ENCODE measurements at regions not wholly inside any gene's neighbourhood (a gene's known extent, or its start where the extent isn't known, plus 50 kb on each side); places are given as distances from the start of the nearest gene placed in this dataset.

DNA sequence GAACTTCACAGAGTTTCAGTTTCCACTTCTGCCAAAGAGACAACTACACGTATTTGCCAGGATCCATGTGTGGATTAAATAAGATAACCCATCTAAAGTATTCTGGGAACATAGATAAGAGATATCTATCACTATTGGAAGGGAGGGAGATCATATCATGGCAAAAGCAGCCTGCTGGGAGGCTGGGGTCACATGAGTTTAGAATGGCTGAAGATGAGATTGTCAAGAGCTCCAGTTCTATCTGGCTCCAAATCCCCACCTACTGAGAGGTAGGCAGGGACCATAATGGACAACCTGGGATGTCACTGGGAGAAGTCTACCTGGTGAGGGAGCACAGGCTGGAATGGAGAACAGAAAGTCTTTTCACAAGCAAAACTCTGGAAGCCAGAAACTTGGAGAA, 192.6 kb upstream of the ST6GAL2 start:
- ATAC-seq = no peak
- no peaks in the 10 kb centered on the region for H3K27me3 Mint-ChIP-seq
- no peaks in the 10 kb centered on the region for H3K9me3 Mint-ChIP-seq

DNA sequence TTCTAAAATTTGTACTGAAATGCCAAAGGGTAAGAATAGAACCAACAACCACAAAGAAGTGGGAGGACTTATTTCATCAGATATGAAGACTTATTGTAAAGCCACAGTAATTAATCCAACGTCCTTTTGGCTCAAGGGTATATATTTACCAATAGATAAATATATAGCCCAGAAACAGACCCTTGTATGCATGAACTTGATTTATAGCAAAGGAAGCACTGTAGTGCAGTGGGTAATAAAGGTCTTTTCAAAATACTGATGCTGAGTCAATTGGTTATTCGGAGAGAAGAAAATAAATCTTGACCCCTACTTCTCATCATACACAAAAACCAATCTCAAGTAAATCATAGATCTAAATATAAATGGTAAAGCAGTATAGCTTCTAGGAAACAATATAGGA, 200.5 kb upstream of the ST6GAL2 start:
- Mint-ChIP-seq H3K27me3 (peaks cover 1% of the 10 kb centered on the region), H3K4me3 (no peak overlapping the region), H3K9me3 (peaks cover 5% of the 10 kb centered on the region), H3K27ac (no peak overlapping the region), H3K36me3 (ENCODE audit: low read depth) (no peaks in the 10 kb centered on the region), H3K4me1 (no peaks in the 10 kb centered on the region)
- no peak for DNase-seq
- no peak for ATAC-seq

More for the DNA sequence above, 192.6 kb upstream of the ST6GAL2 start:
- H3K4me3 Mint-ChIP-seq = no peak overlapping the region
- no peaks in the 10 kb centered on the region for H3K4me1 Mint-ChIP-seq
- no peak for DNase-seq
- no peak overlapping the region for H3K27ac Mint-ChIP-seq
- H3K36me3 Mint-ChIP-seq (ENCODE audit: low read depth) = no peaks in the 10 kb centered on the region

DNA sequence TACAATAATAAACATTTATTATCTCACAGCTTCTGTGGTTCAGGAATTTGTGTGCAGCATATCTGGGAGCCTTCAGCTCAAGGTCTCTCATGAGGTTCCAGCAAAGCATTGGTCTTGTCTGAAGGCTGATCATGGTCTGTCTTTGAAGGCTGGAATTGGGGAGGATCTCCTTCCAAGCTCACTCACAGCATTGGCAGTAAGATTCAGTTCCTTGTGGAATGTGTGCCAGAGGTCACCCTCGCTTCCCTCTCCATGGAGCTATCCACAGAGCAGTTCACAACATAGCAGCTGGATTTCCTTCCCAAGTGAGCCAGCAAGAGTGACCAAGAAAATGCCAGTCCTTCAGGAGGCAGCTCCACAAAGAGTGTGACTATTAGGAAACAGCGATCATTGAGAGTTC, 202.2 kb upstream of the ST6GAL2 start:
- DNase-seq = no peak
- H3K4me3 Mint-ChIP-seq = no peak overlapping the region
- no peaks in the 10 kb centered on the region for H3K36me3 Mint-ChIP-seq (ENCODE audit: low read depth)
- H3K4me1 Mint-ChIP-seq = no peaks in the 10 kb centered on the region
- no peak overlapping the region for H3K27ac Mint-ChIP-seq
- peaks cover 1% of the 10 kb centered on the region for H3K27me3 Mint-ChIP-seq
- H3K9me3 Mint-ChIP-seq = peaks cover 5% of the 10 kb centered on the region
- ATAC-seq = no peak

DNA sequence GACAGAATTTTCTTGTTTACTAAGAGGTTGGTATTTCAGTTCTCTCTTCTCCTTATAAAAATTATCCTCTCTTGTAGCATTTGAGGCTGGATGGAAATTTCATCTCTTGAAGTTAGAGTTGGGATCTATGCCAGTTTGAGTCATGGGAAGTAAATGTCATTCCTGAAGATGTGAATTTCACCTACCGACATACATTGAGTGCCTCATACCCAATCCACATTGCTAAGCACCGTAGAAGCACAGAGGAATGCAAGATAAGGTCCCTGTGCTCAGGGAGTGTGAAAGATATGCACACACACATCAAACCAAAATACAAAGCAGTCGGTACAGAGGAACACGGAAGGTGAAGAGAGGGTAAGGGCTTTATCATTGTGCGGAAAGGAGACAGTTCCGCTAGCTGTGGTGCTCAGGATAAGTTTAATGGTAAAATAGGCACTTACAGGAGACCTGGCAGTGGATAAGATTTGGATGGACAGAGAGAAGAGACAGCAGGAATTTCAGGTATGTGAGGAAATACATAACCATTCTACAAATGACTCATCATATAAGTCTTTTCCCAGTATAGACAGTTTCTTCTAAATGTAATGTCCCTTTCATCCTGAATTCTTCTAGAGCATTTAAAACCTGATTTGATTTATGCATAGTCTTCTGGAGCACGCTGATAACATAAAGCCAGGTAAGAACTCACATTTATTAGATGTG, 205.3 kb upstream of the ST6GAL2 start:
- peaks cover 5% of the 10 kb centered on the region for H3K9me3 Mint-ChIP-seq
- H3K27ac Mint-ChIP-seq = no peak overlapping the region
- H3K4me1 Mint-ChIP-seq = no peaks in the 10 kb centered on the region
- no peaks in the 10 kb centered on the region for H3K27me3 Mint-ChIP-seq
- DNase-seq (no peak), ATAC-seq (no peak)
- H3K36me3 Mint-ChIP-seq (ENCODE audit: low read depth) = no peaks in the 10 kb centered on the region
- H3K4me3 Mint-ChIP-seq = no peak overlapping the region

DNA sequence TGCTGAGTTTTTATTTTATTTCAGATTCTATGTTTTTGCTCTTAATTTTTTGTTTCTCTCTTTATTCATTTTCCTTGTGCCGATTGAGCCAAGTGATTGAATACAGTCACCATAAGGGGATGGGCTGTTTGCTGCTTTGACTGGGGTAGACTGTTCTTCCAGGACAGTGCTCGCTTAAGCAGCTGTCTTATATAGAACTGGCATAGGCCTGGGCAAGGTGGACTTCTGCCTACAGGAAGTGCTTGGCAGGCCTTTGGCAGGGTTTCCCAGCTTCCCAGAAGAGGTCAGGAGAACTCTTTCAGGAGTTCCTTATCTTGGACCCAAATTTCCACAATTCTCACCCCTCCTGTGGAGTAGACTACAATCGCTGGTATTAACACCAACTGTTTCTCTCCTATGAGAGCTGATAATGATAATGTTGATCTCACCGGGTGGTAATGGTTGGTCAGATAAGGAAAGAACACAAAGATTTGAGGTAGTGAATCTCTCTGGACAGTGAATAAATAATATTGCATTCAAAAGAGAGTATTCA, 207.5 kb upstream of the ST6GAL2 start:
- Mint-ChIP-seq H3K4me1 (no peaks in the 10 kb centered on the region), H3K27ac (no peak overlapping the region), H3K36me3 (ENCODE audit: low read depth) (no peaks in the 10 kb centered on the region), H3K27me3 (no peaks in the 10 kb centered on the region), H3K9me3 (no peaks in the 10 kb centered on the region), H3K4me3 (no peak overlapping the region)
- DNase-seq = no peak
- ATAC-seq = no peak

DNA sequence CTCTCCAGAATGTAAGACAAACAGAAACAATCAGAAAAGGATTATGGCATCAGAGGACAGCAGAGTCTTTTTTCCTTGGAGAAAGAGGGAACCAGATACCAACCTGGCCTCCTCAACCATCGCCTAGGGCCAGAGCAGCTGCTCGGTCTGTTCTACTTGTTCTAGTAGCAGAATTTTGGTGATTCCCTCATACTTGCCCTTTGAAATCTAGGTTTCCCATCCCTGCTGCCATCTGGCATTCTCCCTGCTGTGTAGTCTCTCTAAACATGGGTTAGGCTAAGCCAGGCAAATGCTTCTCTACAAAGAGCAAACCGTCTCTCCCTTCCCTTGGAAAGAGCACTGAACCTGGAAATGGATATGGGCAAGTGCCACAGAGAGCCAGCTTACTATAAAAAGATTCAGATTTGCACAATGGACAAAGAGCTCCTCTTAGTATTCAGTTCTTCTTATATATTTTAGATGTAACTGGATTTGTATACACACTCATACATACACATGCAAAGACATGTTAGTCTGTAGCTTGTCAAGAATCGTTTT, 208.6 kb upstream of the ST6GAL2 start:
- no peak overlapping the region for H3K4me3 Mint-ChIP-seq
- DNase-seq (no peak), ATAC-seq (no peak)
- no peak overlapping the region for H3K27ac Mint-ChIP-seq
- no peaks in the 10 kb centered on the region for H3K36me3 Mint-ChIP-seq (ENCODE audit: low read depth)
- no peaks in the 10 kb centered on the region for H3K27me3 Mint-ChIP-seq
- no peaks in the 10 kb centered on the region for H3K4me1 Mint-ChIP-seq
- H3K9me3 Mint-ChIP-seq = no peaks in the 10 kb centered on the region

DNA sequence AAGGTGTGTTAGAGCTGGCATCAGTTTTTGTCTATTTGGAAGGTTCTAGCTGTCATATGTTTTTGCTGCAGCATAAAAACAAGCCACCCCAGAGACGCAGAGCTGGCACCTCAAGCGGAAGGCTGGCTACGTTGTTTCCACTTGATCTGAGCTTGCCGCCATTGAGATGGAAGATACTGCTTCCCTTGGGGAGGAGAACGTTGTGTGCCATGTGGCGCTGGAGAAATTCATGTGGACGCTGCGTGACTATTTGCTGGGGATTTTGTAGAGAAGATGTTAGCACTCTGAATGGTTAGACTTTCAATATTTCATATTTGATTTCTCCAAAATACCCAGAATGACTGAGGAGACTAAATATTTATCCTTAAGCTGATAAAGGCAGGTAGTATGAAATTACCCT, 216.2 kb upstream of the ST6GAL2 start:
- no peak for DNase-seq
- no peak for ATAC-seq
- Mint-ChIP-seq H3K36me3 (ENCODE audit: low read depth) (no peaks in the 10 kb centered on the region), H3K27ac (no peak overlapping the region), H3K4me3 (no peak overlapping the region), H3K27me3 (no peaks in the 10 kb centered on the region), H3K9me3 (peaks cover 11% of the 10 kb centered on the region), H3K4me1 (no peaks in the 10 kb centered on the region)

DNA sequence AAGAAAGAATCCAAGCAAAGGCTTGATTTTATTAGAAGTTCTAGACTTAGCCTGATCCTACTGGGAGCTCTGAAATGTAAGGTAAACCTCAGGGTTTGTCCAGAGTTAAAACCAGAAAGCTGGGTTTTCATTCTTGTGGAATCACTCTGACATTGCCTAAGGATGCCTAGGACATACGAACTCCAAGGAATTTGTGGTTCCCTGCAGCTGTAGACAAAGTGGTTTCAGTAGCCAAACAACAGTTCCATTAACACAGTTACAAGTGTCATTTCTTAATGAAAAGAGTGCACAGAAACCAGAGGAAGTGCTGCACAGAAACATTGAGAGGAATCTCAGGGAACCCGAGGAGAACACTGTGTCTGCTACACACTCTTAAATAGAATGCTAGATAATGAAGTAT, 221.4 kb upstream of the ST6GAL2 start:
- DNase-seq (no peak), ATAC-seq (no peak)
- peaks cover 11% of the 10 kb centered on the region for H3K9me3 Mint-ChIP-seq
- no peaks in the 10 kb centered on the region for H3K36me3 Mint-ChIP-seq (ENCODE audit: low read depth)
- no peaks in the 10 kb centered on the region for H3K27me3 Mint-ChIP-seq
- H3K4me3 Mint-ChIP-seq = no peak overlapping the region
- no peak overlapping the region for H3K27ac Mint-ChIP-seq
- H3K4me1 Mint-ChIP-seq = no peaks in the 10 kb centered on the region

DNA sequence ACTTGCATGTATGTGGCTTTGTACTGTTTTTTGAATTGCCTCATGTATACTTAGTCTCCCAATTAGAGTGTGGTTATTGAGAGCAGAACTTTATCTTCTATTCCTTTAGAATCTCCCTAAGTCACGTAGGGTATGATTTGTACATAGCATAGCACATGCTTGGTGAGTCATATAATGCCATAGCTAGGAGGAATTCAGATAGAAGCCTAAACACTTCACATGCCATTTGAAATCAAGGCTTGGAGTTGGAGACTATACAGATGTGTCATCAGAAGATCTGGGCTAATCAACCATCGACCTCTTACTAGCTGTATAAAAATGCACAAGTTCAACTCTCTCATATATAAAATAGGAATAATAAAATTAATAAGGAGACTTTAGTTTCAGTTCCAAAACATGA, 222.6 kb upstream of the ST6GAL2 start:
- no peak for DNase-seq

DNA sequence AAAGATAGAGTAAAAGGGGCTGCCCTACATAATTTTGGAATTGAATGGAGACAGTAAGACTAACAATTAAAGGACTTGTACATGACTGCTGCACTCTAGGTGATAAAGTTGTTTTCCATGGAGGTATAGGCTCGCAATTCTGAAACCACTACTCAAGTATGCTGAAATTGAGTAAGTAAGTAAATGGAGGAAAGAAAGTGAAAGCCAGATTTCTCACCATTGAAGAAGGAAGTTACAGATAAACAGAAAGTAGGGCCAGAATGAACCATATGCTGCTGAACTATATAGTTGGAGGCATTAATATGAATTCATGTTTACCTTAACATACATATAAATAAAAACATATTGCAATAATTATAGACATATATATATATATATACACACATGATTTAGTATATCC, 225.7 kb upstream of the ST6GAL2 start:
- ATAC-seq (no peak), DNase-seq (no peak)
- no peaks in the 10 kb centered on the region for H3K27me3 Mint-ChIP-seq
- H3K9me3 Mint-ChIP-seq = no peaks in the 10 kb centered on the region
- no peak overlapping the region for H3K27ac Mint-ChIP-seq
- no peaks in the 10 kb centered on the region for H3K4me1 Mint-ChIP-seq
- no peak overlapping the region for H3K4me3 Mint-ChIP-seq
- no peaks in the 10 kb centered on the region for H3K36me3 Mint-ChIP-seq (ENCODE audit: low read depth)

More for the DNA sequence above, 222.6 kb upstream of the ST6GAL2 start:
- Mint-ChIP-seq H3K4me1 (no peaks in the 10 kb centered on the region), H3K9me3 (peaks cover 10% of the 10 kb centered on the region), H3K4me3 (no peak overlapping the region), H3K27ac (no peak overlapping the region), H3K27me3 (no peaks in the 10 kb centered on the region), H3K36me3 (ENCODE audit: low read depth) (no peaks in the 10 kb centered on the region)
- no peak for ATAC-seq

DNA sequence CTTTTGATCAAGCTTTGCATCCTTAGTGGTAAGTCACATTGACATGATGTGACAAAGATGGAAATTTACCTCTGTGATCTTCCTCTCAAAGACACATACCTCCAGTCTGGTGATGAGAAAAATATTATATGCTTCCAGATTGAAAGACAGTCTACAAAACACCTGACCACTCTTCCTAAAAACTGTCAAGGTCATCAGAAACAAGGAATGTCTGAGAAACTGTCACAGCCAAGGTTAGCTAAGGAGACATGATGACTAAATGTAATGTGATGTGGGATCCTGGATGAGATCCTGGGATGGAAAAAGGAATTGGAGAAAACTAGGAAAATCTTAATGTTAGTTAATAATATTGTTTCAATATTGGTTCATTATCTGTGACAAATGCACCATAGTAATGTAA, 226.6 kb upstream of the ST6GAL2 start:
- Mint-ChIP-seq H3K27ac (no peak overlapping the region), H3K4me1 (no peaks in the 10 kb centered on the region), H3K27me3 (no peaks in the 10 kb centered on the region), H3K4me3 (no peak overlapping the region), H3K9me3 (no peaks in the 10 kb centered on the region), H3K36me3 (ENCODE audit: low read depth) (no peaks in the 10 kb centered on the region)
- ATAC-seq (no peak), DNase-seq (no peak)

DNA sequence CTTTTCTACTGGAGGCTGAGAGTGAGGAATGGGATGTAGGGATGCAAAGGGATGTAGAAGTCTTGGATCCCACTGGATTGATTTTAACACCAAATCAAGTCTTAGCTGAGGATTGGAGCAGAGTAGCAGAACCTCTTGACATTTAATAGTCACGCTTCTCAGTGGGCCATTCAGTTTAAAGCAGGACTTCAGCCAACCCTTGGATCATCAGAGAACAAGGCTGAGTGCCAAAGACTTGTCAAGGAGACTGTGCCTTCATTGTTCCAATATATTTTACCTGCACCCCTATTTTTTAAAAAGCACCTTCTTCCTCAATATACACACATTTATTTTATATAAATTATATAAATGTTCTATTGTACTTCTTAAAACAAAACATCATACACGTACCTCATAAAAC, 242.4 kb upstream of the ST6GAL2 start:
- Mint-ChIP-seq H3K9me3 (no peaks in the 10 kb centered on the region), H3K4me1 (no peaks in the 10 kb centered on the region), H3K27me3 (no peaks in the 10 kb centered on the region), H3K4me3 (no peak overlapping the region), H3K27ac (no peak overlapping the region), H3K36me3 (ENCODE audit: low read depth) (no peaks in the 10 kb centered on the region)
- DNase-seq = no peak
- no peak for ATAC-seq

DNA sequence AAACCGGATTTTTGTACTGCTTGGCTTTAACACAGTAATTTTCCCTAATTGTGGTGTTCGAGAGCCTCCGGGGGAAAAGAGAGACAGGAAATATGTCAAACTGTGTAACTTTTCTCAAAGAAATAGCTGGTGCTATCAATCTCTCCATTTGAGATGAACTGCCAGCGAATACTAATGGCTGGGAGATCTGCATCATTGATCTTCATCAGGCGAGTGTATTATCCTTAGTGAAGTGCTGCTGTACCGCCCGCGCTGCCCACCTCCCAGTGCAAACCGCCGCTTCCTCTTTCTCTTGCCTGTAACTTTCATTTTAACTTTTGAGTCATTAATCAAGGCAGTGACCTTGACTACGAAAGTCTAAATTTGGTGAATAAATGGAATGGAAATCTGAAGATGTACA, 246.1 kb upstream of the ST6GAL2 start:
- DNase-seq (peak; percentile 3), ATAC-seq (no peak)
- Mint-ChIP-seq H3K36me3 (ENCODE audit: low read depth) (no peaks in the 10 kb centered on the region), H3K27me3 (no peaks in the 10 kb centered on the region), H3K9me3 (no peaks in the 10 kb centered on the region), H3K4me3 (no peak overlapping the region), H3K4me1 (no peaks in the 10 kb centered on the region), H3K27ac (no peak overlapping the region)

DNA sequence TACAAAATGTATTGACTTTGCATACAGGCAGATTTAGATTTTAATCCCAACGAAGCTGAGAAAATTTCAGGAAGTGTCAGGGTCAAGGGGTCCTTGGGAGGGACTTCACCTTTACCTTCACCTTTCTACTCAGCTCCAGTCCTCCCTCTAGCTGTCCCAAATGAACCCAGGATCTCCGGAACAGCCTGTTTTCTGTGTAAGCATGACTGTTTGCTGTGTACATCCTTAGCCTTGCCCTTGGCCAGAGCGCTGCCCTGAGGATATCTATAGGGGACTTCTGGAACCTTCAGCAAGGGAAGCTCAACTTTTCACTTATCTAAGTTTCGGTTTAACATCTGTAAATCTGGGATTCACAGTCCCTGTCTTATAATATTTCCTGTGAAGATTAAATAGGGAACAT, 246.8 kb upstream of the ST6GAL2 start:
- H3K9me3 Mint-ChIP-seq = no peaks in the 10 kb centered on the region
- H3K36me3 Mint-ChIP-seq (ENCODE audit: low read depth) = no peaks in the 10 kb centered on the region
- H3K27ac Mint-ChIP-seq = no peak overlapping the region
- ATAC-seq (no peak), DNase-seq (no peak)
- H3K4me3 Mint-ChIP-seq = no peak overlapping the region
- no peaks in the 10 kb centered on the region for H3K4me1 Mint-ChIP-seq
- no peaks in the 10 kb centered on the region for H3K27me3 Mint-ChIP-seq

DNA sequence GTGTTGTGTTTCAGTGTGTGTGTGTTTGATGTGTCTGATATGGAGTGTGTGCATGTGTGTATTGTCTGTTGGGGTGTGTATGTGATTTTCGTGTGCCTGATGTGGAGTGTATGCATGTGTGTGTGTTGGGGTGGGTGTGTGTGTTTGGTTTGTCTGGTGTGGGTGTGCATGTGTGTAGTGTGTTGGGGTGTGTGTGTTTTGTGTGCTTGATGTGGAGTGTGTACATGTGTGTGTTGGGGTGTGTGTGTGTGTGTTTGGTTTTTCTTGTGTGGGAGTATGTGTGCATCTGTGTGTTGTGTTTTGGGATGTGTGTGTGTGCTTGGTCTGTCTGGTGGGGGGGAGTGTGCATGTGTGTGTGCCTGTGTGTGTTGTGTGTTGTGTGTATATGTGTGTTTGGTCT, 247.4 kb upstream of the ST6GAL2 start:
- Mint-ChIP-seq H3K4me3 (no peak overlapping the region), H3K4me1 (no peaks in the 10 kb centered on the region), H3K36me3 (ENCODE audit: low read depth) (no peaks in the 10 kb centered on the region), H3K27me3 (no peaks in the 10 kb centered on the region), H3K9me3 (no peaks in the 10 kb centered on the region), H3K27ac (no peak overlapping the region)
- ATAC-seq (no peak), DNase-seq (no peak)

DNA sequence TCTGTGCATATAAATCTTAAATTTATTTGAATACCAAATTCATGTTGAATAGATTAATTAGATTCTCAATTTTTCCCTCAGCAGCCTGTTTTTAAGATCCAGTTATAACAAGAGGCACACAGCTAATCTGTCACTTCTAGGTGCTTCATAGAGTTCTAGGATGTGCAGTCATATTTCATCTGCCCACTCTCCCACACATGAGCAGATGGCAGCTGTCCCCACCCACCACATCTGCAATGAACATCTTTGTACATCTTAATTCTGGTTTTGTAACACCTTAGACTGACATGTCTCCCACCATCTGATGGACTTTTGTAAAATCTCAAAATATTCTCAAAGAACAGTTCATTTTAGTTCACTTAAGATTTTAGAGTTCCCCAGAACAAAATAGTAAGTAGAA, 250.8 kb upstream of the ST6GAL2 start:
- ATAC-seq (no peak), DNase-seq (no peak)
- H3K4me3 Mint-ChIP-seq = no peak overlapping the region
- H3K4me1 Mint-ChIP-seq = no peaks in the 10 kb centered on the region
- H3K27ac Mint-ChIP-seq = no peak overlapping the region
- H3K27me3 Mint-ChIP-seq = no peaks in the 10 kb centered on the region
- H3K36me3 Mint-ChIP-seq (ENCODE audit: low read depth) = no peaks in the 10 kb centered on the region
- H3K9me3 Mint-ChIP-seq = no peaks in the 10 kb centered on the region

All from activated naive CD8-positive, alpha-beta T cell treated with anti-CD3 and anti-CD28 coated beads, Interleukin-2, amount 50 U/mL, for 24 hours (primary cell).